HT-29 (cell line): ENCODE measurements at regions not wholly inside any gene's neighbourhood (a gene's known extent, or its start where the extent isn't known, plus 50 kb on each side); places are given as distances from the start of the nearest gene placed in this dataset.

ENCODE experiments used
- DNase-seq: peaks from one replicate; pipeline ENCODE4 v3.0.0-alpha.2; 2015; ENCODE audit warnings: low spot score

DNA sequence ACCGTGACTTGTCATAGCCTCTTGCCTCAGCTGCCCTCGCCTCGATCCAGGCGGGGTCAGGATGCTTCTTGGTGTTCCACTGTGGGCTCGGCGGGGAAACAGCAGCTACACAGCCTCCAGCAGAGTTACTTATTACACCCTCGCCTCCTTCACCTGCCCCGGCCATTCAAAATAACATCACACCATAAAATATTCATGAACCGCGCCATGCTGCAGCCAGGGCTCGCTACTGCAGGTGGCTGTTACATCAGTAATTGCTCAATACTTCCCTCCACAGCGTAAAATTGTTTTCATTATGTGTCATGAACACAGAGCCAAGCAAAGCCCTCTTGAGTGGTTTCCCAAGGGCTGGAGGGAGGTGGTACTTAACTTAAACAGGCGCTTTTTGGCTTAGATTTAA is 241.5 kb upstream of the SP8 start:
- DNase-seq, result no peak

DNA sequence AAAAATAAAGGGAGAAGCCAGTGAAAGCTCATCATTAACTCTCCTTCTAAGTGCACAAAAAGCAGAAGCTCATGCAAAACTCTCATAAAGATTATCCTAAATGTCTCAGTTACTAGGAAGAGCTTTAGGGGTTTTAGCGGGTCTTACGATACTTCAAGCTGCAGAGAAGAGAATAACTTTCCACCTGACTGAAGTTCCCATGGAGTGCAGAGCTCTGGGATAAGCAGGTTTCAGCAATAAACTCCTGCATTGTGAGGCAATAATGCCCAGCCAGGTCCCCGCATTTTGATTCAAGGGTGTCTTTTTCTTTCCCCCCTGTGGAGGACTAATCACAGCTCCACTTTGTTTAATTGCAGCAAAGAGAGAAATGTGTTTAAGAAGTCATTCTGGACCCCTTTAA is 241.9 kb upstream of the SP8 start:
- DNase-seq, result no peak

DNA sequence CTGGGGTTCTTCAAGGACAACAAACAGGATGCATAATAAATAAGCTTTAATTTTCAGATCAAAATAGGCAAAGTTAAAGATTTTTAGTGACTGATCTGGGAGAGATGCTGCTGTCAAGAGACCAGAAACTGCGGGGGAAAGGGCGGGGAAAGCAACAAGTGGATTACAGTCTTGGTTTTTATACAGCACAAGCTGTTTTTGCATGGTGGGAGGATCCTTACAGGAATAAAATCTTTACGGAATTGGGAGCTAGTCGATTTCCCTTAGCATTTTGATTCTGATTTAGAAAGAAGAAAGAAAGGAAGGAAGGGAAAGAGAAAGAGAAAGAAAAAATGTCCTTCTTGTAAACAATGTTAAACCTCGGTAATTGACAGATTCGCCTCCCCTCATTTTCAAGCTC is 242.3 kb upstream of the SP8 start:
- no peak for DNase-seq

DNA sequence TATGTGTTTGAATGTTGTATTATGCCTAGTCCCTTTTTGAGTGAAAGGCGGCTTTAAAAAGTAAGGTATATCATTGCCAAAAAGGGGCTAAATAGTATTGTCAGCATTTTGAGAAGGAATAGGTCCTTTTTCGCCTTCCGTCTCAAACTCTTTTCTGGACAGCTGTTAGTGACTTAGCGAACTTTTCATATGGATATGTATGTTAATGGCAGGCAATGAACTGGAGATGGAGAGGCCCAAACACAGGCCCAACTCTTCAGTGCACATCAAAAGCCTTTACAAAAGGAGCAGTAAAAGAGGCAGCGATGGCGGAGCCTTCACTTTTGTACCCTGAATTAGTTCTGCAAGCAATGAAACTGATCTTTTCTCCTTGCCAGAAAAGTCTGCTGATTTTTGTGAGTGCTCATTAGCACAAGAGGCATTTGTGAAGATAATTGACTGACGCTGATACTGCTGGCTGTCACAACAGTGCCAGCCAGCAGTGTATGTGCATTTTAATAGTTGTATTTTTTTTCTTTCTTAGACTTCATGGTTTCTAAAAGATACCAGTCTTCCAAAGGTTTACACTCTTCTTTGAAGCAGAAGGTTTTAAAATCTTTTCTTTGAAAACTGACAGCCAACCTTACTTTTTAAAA is 243.7 kb upstream of the SP8 start:
- DNase-seq, result no peak

DNA sequence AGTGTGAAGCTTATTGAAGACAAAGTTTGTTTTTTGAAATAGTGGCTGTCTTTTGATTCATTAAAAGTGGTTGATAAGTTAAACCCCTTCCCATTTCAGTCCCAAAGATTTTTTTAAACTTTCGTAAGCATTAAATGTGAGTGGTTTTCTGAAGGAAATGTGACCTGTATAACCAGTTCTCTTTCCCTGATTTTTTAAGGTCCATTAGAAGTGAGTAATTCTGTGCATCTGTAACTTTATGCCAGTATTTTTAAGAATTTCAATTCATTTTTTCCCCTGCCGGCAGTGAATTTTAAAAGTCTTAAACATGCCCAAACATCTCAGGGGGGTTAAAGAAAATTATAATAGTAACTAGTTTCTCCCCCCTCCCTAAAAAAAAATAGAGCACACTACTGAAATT is 254.6 kb upstream of the SP8 start:
- no peak for DNase-seq

DNA sequence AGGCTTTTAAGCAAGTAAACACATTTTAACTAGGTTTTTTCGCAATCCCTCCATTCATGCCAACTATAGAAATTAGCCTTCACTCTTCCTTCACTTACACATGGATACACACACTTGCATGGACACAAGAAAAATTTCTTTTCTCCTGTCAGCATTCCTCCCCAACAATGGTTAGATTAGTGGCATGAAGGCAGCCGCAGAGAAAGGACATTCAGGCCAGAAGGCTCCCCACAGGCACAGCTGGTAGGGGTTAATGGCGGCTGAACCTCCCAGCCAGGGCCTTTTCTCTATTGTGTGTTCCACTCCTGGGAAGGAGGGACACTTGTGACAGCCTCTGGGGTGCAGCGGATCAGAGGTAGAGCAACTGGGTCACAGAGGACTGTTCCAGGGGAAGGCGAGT is 255.0 kb upstream of the SP8 start:
- no peak for DNase-seq

DNA sequence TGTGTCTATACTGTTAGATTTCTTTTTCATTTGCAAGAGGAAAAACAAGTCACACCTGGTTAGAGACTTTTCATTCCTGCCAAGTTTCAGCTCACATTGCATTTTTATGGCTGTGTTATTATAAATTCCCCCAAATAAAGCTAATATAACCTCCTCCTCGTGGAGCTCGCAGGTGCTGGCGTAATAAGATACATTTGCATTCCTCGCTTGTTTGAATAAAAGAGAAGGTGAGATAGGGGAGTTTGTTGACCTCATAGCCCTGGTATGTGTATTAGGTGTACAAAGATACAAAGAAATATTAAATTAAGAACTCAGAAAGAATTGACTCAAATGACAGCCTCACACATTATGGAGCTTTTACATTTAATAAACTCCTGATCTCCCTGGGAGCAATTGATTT is 257.7 kb upstream of the SP8 start:
- no peak for DNase-seq

DNA sequence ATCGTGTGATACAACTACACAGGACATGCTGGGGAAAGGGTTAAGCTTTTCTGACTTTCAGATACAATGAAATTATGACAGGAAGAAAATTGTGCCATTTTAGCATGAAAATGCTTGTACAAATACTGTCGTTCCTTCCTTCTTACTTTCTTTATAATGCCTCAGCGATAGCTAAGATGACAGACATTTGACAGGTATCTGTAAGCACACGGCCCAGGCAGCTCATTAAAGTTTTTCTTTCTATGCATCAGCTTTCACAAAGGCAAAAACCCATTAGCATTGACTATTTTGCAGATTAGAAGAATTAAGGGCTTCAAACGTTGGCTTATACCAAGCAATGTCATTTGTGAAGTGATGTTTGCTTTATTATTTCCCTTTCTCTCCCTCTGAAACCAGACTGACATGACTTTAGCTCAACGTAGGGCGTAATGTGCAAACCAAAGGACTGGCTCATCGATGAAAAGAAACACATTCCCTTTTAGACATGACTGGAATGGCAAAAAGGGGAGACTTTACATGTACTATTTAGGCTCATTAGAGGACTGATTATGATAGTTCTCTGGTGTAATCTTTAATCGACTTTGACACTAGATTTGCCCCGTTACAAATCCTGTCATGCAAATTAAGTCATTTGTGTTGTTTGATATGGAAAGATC is 258.4 kb upstream of the SP8 start:
- DNase-seq, result no peak

DNA sequence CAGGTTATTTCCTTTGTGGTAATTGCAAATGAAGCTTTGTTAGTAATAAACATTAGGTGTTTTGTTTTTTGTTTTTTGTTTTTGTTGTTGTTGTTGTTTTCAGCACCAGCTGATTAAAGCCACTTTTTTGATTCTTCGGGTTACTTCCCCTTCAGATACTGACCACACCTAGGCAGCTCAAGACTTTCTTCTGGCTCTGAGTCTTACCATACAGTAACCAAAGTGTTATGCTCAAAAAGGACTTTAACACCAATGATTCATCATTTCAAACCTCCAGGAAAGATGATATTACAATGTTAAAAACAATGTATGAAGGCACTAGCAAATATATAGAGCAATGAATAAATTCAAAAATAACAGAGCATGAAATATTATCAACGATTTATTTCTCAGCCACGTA is 265.2 kb upstream of the SP8 start:
- no peak for DNase-seq

DNA sequence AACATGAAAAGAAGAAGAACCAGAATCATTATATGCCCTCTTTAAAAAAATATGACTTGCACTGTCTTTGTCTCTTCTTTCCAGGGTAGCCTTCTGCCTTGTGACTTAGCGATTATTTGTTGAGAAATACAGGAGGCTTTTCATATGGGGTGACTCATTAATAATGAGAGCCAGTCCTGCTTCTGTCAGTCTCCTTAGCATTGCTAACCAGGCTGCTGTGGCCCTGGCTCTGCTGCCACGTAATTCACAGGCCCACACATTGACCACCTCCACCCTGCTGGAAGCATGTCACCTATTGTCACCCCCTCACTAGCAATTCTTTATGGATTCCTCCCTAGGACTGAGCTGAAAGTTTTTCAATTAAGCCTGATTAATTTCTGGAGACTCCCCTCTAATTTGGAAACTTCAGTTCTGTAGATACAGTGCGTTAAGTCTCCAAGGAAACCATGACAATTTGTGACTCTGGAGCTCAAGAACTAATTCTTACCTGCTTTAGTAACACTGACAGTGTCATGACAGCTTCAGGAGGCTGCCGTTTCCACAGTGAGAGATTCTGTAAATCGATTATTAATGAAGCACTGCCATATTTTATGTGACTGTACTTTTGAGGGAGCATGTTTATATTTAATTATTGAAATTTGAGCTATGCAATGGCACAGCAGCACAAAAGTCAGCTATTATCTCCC is 267.9 kb upstream of the SP8 start:
- no peak for DNase-seq

DNA sequence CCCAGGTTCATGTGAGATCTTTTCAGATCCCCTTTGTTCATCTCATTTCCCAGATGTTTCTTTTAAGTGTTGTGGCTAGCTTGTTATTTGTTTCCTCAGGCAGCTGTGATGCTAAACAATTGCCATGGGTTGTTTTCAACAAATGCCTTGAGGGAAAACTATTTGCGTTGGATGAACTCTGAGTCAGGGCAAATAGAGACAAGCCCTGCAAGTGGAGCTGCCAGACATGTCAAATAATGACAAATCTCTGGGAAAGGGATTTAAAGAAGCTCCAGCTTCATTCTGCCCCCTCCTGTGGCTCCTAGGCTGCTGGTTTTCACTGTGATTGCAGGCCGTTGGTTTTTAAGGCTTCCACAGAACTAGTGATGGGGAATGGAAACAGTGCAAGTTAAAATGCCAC is 272.4 kb upstream of the SP8 start:
- no peak for DNase-seq

DNA sequence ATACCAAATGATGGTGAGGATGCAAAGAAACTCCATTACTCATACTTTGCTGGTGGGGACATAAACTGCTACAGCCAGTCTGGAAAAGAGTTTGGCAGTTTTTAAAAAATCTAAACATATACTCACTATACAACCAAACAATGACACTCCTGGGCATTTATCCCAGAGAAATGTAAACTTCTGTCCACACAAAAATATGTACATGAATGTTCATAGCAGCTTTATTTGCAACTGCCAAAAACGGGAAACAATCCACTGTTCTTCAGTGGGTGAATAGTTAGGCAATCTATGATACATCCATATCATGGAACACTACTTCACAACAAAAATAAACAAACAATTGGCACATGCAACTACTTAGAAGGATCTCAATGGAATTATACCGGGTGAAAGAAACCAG is 276.4 kb upstream of the SP8 start:
- no peak for DNase-seq

DNA sequence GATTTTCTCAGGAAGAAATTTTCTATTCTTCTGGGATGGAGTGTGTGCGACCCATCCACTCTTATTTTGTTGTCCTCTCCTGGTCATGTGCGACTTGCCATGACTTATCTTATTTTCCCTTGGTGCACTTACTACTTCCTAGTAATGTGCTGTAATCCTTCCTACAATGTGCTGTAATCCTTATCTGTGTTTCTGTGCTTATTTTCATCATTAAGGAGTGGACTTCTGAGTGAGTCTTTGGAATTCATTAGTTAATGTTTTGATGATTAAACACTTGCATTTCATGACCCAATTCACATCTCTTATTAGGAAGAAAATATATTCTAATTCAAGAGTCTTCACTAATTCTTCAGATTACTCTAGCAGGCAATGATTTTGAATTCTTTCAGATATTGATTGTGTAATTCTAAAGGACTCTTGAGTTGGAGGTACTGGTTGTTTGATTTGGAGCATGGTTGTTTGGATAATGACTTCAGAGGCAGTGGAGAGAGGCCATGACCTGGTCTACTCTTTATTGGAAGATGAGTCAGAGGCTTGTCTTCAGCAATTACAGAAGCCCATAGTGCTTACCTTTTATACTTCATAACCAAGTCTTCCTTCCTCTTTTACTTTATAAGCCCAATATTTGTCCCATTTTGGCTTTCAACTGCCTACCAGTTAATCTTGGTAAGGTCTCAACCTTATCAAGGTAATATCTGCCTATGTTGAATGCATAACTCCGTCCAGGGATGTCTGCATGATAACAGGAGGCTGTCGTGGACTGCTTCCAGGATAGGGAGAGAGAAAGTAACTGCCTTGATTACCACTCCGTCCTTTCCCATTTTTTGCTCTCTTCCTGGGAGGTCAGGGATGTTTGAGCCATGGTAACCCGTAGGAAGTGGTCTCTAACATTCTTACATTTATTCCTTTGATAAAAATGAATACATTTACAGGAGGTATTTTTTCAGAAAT is 278.3 kb upstream of the SP8 start:
- peak; percentile 46 for DNase-seq

DNA sequence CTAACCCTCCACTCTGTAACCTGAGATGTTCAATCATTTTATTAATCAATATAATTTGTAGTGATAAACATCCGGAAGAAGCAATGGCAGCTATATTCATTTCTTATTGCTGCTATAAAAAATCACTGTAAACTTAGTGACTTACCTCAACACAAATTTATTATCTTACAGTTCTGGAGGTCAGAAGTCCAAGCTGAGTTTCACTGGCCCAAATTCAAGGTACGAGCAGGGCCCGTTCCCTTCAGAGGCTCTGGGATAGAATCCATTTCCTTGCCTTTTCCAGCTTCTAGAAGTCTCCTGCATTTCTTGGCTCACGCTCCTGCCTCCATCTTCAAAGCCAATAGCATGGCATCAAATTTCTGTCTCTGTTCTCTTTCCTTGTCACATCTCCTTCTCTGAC is 279.5 kb upstream of the SP8 start:
- DNase-seq, result no peak

DNA sequence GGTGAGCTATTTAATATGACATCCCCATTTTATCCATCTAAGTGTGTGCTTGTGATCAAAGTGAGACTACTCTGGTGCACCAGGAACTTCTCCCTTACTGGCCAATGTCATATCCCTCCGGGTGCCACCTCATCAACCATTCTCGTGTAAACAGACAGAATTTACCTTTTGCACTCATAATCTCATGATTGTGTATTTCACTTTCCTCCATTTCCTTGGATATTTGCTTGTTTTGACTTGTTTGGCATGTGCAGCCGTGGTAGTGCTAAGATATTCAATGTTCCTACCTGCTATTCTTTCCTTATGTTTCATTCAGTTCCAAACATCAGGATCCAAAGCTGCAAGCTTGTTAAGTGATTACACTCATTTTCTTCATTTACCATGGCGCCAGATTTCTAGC is 280.5 kb upstream of the SP8 start:
- DNase-seq, result no peak

DNA sequence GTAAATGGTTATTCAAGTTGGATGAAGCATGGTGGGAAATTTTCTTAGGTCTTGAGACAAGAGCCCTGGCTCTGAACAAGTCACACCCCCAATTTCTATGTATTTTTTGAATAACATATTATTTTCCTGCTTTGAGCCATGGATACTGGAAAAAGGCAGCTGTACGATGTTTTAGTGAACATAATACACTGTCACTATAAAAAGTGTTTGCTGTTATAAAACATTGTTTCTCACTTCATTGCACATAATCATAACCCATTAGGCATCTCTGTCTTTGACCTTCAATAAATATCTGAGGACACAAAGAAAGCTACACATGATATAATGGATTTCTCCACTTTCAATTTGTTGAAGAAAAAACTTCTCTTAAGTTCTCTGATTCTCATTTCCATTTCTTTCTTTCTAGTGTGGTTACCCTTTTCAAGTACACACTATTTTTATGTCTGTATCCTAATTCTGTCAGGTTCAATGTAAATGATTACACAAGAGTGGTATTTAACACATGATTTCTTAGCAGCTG is 283.9 kb upstream of the SP8 start:
- DNase-seq, result no peak

DNA sequence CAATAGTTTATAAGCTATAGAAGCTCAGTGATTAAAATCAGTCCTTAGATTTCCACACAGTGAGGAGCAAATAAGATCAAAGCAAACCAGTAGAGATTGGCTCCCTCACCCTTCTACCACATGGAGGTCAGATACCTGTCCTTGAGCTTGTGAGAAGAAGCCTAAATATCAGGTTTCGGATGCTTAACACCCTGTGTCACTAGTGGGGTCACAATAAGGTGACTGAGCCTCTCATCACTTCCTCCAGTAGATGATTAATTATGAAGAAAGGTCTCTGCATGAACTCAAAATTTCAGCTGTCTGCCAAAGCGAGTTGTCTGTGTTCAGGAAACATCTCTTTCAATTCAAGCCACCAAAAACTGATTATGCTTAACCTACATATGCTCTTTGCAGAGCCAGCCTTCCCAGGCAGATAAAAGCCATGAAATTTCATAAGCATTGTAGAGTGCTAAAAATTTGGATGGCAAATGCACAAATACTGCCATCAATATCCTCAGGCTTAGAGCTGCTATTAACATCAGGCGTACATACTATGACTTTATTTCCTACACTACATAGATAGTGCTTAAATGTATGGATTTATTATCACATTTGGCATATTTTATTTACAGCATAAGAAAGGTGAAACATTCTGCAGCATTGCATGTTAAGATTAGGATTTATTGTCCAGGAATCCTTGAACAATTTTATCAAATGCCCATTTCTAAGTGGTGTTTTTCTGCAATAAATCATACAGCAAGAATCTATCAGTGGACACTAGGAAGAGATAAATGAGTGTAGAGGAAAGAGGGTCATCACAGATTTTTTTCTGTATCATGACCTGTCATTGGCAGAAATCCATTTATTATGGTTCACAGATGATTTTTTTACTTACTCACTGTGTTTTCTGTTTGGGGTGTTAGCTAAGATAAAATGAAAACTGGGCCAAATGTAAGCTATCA is 285.1 kb upstream of the SP8 start:
- DNase-seq, result no peak

DNA sequence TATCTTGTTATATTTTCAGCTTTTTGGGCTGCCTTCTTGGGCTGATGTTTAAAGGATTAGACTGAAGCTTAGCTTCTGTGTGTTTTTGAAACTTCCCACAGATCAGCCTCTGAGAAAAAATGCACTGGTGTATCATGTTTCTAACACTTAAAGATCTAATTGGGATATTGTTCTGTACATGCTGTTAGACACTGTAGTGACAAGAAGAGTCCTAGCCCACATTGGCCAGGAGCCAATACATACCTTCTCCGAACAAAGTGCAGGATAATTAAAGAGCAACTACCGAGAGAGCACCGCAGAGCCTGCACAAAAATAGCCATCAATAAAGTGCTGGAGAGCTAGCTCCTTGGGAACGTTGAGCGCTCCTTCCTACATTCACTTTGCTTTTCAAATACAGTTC is 289.4 kb upstream of the SP8 start:
- peak; percentile 85 for DNase-seq

DNA sequence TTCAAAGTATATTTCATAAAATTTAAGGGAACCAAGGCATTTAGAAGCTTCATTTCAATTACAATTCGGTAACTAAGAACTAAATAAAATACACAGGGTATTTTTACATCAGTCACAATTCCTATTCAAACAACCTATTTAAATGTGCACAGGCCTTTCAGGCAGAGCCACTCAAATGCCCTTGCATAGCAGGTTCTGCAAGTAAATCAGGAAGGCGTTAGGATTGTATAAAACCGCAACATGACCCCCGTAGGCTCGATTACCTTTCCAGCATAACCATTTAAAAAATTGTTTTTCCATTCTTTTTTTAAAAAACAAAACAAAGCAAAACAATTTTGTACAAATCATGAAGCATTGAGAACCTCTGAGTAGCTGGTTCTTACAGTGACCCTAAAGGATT is 289.9 kb upstream of the SP8 start:
- peak; percentile 76 for DNase-seq

DNA sequence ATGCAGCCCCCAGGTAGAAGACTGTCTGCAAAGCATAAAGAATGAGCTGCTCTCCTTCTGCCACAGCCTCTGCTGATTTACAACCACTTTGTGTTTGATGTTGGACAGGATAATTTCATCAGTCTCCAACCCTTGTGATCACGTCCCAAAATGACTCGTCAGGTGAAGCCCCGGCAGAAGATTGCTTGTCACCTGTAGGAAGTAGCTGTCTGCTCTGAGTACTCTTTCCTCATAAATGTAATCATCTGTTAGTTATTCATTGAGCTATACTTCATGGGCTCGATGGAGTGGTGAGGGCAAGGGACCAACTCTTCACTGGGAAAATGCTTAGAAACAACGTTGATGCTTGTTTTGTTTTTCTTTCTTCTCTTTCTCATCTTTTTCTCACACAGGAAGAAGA is 290.9 kb upstream of the SP8 start:
- DNase-seq, result peak; percentile 5

DNA sequence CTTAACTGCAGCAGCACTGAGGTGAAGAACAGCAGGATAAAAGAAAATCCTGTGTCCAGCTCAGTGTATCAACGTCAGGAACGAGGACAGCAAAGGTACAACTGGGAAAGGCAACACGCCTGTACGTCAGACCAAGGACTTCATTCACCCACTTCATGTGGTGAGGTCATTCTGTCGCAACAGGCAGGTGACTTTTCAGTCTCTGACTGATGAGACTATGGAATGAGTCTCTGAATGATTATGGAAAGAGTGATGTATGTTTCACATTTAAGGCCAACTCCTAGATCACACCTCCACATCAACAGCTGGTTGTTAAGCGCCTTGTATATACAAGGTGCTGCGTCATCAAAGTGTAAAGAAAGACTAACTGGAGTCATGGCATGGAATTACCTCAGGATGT is 297.6 kb upstream of the SP8 start:
- no peak for DNase-seq
